ENCODE measurements at regions not wholly inside any gene's neighbourhood (a gene's known extent, or its start where the extent isn't known, plus 50 kb on each side); places are given as distances from the start of the nearest gene placed in this dataset.

DNA sequence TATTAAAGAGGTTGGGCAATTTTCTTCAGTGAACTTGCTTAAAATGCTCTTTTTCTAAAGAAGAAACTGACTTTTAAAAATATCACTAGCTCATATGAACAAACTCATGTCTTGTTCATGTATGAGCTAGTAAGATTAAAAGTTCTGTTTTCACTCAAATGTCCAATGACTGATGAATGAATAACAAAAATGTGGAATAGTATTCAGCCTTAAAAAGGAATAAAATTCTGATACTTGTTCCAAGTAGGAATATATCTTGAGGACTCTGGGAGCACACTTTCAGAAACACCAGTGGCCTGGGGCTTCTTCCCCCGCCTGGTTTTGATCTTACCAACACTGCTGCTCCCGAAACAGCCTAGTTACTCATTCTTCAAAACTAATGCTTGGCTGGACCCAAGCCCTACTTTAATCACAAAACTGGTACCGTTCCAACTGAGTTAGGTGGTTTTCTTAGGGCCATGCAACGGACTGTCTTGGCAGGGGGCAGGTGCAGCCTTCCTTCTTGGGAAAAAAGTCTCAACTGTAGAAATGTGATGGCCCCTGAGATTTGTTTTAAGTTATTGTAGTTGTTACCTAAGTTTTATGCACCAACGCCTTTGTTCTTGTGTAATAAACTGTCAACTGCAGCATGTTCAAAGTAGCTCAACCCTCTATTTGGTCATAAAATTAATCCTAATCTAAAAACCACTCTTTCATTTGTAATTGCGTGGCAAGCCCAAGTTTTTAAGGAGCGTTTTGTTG lies 116.0 kb downstream of the ETS2 start:
- no peak for DNase-seq

DNA sequence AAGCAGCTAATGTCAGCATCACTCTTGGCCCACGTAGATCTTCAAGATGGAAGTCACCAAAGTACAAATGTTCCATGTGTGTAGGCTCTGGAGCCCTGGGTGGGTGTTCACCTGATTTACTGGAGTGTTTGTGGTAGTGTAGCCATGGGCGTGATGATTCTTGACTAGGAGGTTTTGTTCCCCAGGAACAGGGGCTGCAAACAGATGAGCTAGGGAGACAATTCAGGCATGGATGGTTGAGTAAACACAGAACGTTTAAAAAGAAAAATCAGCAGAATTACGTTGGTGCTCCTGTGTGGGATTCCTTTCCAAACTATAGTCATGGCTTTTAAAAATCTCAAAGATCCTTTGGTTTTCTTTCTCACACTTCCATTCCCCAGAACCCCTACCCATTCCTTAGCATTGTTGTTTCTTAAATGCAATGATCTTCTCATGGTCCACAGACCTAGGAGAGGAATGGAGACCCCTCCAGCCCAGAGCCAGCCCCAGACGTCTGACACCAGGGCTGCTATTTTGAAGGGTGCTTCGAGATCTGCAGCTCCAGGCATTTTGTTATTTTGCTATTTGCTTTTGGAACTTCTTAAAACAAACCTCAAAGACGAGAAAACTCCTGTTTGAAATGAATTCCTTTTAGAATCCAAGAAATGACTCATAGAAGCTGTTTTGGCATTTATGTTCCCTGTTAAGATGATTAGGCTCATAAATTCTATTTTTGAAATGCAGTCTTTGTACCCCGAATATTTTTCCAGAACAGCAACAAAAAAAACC lies 115.1 kb downstream of the ETS2 start:
- peak; percentile 48 for DNase-seq

DNA sequence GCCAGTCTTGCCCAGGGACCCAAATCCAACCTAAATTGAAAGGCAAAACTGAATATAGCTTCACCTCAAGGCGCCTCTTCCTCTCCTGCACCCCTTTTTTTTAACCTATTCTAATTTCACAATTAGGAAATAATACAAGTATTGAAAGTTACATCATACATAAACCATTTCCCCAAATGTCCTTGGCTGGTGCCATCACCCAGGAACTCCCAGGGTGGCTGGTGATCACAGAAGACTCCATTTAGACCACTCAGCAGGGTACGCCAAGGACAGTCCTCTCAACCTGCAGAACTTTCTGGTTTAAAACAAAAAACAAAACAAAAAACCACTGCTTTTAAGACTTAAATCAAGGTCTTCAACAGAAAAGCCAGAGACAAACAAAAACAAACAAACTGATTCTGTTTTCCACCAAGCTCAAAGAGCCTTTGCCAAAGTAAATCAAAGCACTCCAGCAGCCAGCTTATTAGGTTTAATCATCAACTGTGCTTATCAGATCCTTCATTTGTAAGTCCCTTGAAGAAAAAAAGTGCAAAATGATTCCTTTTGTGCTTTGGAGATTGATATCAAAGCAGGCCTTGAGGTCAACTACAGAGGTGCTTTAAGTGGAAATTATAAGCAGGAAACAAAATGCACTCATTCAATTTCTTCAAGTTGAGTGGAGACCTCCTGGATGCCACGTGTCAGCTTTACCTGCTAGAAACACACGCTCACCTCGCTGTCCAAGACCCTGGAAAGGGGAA lies 113.0 kb downstream of the ETS2 start:
- no peak for DNase-seq

DNA sequence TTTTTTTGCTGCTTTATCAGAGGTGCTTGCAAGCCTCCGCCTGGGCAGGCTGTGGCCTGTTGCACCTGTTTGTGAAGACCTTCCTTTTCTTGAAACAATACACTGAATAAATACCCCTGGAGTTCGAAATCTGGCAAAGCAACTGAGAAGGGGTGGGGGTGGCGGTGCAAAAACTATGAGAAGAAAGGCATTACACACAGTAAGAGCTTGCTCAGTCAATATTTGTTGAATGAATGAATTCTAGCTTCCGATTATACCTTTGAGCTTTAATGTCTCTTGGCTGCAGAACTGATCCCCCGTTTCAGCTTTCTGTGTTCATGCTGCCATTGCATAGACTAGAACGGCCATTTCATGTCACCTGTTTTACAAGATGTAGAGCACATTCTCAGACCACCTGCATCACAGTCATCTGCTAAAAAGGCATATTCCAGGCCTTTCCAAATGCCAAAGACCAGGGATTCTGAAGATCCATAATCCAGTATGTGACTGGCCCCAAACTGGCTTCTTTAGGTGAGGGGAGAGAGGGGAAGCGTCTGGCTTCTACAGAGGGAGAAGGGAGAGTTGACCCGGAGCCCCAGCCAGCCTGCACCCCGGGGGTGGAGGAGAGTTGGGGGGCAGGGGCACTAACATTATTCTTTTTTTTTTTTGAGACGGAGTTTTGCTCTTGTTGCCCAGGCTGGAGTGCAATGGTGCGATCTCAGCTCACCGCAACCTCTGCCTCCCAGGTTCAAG lies 111.5 kb downstream of the ETS2 start:
- peak; percentile 94 for DNase-seq

DNA sequence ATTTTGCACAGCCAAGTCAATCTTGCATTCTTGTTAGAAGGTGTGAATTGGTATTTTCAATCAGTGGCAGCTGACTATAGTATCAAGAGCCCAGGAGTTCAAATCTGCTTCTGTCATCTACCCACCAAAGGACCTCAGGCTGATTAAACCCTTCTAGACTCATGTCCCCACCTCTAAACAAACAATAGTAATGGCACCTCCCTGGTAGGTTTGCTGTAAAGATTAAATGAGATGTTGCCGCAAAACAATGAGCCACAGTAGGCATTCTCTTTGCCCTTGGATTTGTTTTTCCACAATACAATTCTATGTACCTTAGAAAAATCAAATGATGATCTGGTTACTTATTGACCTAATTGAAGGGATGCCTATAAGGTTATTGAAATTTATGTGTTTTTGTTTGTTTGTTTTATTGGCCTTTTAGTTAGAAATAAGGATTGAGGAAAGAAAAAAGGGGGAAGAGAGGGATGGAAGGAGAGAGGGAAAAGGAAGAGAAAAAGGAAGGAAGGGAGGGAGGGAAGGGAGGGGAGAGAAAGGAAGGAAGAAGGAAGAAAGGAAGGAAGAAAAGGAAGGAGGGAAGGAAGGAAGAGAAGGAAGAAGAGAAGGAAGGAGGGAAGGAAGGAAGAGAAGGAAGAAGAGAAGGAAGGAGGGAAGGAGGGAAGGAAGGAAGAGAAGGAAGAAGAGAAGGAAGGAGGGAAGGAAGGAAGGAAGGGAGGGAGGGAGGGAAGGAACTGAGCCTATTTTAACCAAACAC lies 110.7 kb downstream of the ETS2 start:
- DNase-seq: peak; percentile 75

DNA sequence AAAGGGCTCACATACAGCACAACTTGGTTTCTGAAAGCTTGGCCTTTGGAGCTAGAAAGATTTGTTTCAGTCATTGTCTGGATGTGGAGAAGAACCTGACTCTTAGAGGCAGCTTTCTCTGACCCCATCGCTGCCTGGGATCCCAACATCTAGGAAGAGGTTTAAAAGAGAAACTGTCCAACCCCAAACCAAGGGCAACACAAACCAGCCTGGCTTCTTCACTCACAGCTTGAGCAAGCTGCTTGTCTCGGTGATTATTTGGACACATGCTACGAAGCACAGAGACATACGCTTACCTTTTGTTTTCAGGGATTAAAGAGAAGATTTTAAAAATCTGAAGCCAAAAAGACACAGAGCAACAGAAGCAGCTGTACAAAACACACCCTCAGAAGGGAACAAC lies 109.8 kb downstream of the ETS2 start:
- peak; percentile 39 for DNase-seq

DNA sequence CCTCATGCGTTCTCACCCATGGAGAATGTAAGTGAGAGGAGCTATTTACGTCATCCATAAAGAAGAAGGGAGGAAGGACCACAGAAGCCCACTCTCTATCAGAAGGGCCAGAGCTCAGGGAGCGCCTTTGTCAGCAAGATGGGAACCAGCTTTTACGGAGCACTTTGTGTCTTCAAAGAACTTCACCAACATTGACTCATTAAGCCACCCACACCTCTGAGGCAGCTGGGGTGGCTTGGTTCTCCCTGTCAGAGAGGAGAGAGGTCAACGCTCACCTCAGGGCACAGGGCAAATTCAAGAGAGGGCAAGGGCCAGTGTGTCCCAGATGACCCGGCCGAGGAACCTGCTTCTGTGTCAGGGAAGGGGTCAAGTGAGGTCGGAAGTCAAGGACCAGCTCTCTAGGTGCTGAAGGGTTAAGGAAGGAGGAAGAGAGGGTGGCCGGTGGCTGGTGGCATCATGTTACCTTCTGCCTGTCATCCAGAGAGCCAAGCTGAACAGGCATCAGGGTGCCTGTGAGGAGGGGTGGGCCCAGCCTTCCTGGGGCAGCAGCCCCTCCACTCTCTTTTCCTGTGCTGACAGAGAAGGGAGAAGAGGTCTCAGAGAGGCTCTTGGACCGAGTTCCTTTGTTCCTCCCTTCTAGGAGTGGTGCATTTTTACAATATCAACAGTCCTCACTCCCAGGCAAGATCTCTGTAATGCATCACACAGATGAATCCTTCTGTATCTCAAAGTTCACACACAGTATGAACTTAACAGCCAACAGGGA lies 109.0 kb downstream of the ETS2 start:
- peak; percentile 75 for DNase-seq

DNA sequence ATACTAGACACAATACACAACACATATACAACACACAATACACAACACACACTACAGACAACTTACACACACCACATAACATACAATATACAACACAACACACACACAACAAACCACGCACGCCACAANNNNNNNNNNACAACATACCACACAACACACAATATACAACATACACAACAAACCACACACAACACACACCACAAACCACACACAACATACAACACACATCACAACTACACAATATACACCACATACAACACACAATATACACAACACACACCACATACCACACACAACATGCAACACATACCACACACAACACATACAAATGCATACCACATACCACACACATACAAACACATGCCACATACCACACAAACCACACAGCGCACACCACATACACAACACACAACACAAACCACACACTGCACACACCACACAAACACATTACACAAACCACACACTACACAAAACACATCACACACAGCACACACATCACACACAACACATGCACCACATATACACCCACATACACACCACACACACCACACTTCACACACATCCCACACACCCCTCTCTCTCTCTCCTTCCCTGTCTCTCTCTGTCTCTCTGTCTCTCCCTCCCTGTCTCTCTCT lies 108.3 kb downstream of the ETS2 start:
- no peak for DNase-seq

DNA sequence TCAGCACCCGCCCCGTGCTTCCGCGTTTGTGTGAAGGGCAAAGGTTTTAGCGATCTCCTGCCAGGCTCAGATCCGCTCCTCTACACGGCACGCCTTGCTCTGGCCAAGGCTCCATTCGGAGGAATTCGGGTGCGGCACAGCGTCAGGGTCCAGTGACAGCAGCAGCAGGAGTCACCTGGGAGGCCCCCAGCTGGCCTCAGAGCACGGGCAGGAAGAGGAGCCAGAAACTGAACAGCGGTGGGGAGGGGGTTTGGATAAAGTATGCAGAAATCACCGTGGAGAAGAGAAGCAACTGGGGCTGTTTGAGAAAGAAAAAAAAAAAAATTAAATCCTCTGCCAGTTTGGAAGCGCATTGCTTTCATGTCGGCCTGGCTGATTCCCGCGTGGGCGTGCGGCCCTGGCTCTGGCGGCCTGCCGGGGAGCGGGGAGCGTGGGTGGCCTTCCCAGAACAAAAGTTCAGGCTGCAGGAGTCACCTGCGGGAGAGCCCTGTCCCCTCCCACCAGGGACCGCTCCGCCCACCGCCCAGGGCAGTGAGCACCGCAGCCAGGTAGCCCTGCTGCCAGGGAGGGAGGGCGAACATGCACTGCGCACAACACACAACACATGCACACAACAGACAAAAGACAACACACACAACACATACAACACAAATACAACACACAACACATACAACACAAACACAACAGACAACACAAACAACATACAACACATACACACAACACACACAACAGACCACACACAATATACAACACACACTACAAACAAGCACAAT lies 107.6 kb downstream of the ETS2 start:
- peak; percentile 95 for DNase-seq

DNA sequence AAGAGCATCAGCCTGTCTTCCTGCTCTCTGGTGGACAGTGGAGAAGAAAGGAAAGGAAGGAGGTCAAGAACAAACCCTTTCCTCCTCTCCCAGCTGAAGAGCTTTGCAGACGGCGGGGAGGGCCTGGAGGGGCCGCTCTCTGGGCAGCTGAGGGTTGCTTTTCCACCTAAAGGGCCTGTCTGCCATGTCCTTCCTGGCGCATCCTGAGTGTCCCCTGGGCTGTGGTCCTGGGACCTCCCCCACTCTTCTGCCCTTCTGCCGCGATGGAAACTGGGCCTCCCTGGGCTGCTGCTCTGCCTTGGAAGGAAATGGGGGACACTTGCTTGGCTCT lies 107.0 kb downstream of the ETS2 start:
- DNase-seq: no peak

DNA sequence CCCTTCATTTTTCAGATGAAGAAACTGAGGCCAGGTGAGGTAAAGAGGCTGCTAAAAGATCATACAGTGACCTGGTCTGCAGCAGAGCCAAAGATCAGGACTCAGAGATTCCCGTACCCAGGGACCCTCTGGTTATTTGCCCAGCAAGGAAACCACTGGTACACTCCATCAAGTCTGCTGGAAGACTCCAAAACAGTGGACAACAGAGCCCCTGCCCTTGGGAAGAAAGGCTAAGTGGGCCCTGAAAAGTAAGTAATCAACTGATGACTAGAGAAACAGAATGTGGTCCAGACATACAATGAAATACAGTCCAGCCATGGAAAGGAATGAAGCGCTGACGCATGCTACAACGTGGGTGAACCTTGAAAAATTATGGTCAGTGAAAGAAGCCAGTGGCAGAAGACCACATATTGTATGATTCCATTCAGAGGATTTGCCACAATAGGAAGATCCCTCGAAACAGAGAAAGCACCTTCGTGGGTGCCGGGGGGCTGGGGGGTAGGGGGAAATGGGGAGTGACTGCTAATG lies 106.4 kb downstream of the ETS2 start:
- no peak for DNase-seq

DNA sequence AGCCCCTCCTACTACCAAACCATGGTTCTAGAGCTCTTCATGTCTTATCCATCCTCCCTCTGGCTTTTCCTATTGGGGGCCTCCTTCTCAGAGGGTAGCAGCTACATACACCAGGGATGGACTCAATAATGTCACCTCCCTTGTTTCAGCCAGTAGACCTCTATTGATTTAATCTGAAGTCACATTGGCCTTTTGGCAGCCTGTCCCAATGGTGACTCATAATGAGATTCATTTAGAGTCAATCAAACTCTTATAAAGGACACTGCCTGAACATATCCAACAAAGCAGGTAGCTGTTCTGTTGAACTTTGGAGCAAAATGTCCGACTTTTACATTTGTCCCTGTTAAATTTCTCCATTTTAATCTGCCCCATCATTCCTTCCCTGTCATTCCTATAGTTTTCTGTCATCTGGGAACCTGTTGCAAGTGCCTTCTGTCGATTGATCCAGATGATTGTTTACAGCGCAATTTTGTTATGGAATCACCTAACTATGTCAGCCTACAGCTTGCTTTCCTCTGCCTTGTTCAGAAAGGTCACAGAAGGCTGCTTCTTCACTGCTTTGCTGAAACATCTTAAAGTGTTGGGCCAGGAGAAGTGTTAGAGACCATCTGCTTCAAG lies 105.9 kb downstream of the ETS2 start:
- DNase-seq: no peak

DNA sequence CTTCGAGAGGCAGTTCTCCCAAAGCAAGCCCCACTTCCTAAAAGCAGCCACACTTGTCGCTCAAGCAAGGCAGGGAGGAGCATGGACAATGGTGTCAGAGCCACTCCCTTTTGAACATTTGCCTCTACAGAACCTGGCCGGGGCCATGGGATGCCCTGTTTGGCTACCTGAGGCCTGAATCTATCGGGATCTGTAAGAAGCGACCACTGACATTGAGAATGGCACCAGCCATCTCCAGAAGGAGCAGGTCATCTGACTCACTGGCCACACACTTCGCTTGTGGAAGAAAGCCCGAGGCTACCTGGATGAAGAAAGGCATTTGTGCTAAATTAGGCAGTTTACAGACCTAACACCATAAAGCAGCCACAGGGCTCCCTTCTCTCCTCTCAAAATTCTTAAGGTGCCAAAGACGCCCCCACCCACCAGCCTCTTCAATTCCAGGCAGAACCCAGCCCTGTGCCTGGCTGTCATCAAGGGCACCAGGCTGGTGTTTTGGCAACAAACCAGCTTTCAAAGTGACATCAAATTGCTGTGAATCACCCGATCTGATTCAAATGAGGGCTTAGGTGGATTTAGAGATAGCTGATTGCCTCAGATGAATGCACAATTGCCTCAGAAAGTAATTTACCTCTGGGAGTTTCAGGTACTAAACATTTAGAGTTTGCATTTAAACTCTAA lies 104.8 kb downstream of the ETS2 start:
- peak; percentile 69 for DNase-seq

DNA sequence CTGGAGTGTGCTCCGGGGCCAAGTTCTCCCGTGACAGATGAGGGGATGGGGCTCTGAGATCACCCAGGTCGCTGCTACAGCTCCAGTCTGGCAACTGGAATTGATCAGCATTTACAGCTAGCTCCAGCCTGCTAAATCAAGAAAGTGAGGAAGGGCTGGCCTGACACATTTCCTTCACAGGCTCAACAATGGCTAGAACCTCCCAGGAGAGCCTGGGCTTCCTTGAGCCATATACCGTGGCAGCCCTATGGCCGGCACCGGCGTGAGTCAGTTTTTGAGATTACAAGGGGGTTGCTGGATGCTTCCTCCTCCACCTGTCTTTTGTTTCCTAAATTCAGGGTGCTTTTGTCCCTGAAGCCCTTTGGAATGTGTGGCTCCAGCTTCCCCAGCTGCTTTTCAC lies 104.2 kb downstream of the ETS2 start:
- no peak for DNase-seq

DNA sequence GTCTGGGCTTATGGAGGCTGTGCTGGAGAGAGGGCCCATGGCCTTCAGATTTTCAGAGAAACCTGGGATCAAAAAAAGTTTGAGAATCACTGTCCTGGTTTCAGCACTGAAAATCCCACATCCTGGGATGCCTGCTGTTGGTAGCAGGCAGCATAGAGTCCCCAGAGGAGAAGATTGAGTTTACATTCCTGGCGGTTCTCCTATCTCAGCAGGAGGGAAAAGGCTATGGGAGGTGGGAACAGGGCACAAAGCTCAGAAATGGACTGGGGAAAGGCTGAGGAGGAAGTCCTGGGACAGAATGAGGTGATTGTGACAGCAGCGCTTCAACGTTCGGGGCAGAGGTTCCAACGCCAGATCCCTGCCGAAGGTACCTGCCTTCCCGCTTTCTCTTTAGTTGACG lies 103.4 kb downstream of the ETS2 start:
- DNase-seq: no peak

DNA sequence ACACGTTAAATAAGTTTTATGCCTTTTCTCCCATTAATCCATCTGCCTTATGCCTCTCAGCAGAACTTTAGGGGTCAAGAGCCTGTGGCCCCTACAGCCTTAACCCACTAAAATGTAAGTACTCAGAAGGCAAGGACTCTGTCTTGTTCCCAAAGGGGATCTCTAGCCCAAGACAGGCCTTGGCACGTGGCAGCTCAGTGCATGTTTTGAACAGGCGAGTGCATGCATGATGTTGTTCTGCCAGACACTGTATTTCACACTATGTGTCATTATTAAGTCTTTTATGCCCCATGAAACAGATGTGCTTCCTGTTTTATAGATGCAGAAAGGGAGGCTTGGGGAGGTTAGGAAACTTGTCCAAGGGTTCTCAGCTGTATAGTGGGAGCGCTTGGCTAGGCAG lies 102.8 kb downstream of the ETS2 start:
- DNase-seq: no peak

DNA sequence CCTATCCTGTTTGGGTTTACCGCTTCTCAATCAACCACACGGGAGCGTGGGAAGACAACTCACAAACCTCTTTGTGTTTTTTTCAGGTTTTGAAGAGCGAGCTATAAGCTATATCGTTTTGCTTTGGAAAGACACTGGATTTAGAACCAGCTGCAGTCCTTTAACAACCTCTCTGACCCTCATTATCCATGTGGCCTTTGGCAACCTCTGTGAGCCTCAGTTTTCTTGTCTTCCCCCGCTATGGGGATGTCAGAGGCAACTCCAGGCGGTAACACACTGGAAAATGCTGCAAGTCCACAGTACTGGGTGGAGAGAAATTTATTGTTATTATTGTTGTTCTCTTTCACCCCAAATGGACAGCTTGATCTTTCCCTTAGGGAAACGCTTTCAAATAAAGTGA lies 100.0 kb downstream of the ETS2 start:
- DNase-seq: no peak

DNA sequence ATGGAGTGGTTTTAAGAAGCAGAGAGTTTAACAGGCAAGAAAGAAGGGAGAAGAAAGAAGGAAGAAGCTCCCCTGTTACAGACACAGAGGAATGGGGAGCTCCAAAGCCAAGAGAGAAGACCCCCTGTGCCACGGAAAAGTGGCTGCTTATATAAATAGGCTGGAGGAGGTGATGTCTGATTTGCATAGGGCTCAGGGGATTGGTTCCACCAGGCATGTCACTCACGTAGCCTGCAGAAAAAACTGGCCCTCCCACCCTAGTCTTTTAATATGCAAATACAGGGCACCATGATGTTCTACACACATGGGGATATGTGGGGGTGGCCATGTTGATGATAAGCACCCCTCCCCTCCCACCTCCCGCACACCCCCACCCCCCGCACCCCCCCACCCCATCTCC lies 99.6 kb downstream of the ETS2 start:
- no peak for DNase-seq

DNA sequence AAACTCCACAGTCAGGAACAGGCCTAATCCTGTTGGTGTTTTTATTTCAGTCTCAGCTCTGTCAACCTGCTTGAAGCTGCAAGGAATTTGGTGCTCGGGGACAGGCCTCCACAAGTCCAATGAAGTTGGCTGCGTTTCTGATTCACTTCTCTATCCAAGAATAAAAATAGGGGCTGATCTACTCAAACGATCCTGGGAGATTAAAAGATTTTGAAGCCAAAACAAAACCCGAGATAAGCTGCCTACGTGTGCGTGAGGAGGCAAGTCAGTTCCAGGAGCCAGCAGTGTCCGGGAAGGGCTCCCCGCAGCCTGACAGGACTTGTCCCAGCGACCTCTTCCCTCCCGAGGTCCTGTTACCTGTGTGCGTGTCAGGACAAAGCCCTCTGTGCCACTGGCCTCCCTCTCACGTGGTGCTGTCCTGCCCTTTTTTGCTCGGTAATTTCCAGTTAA lies 98.0 kb downstream of the ETS2 start:
- DNase-seq: no peak

Data from NCI-H345 (cell line).